ENCODE measurements at regions not wholly inside any gene's neighbourhood (a gene's known extent, or its start where the extent isn't known, plus 50 kb on each side); places are given as distances from the start of the nearest gene placed in this dataset.

GRCh38 chr15:61613138-61613537 lies 384.0 kb upstream of the RORA start:
- Histone ChIP-seq H3K4me2 (ENCODE audit: low read length) (no peak overlapping the region), H3K9me3 (ENCODE audit: low read length) (no peaks in the 10 kb centered on the region), H3K79me2 (replicated peaks; ENCODE audit: insufficient read depth, low read length) (no peaks in the 10 kb centered on the region), H3F3A (ENCODE audit: insufficient read depth, low read length, poor library complexity, severe bottlenecking) (no peaks in the 10 kb centered on the region), H3K27ac (ENCODE audit: low read length) (no peak overlapping the region), H3K27me3 (ENCODE audit: insufficient read depth, low read depth, low read length) (no peaks in the 10 kb centered on the region), H3K36me3 (ENCODE audit: insufficient read depth, low read length) (no peaks in the 10 kb centered on the region), H2AFZ (ENCODE audit: low read depth, low read length) (no peak overlapping the region), H3K9ac (ENCODE audit: low read length) (no peak overlapping the region), H3K4me3 (ENCODE audit: low read length) (no peak overlapping the region), H4K20me1 (ENCODE audit: insufficient read depth) (no peaks in the 10 kb centered on the region), H3K9me2 (ENCODE audit: insufficient read depth, low read length) (no peaks in the 10 kb centered on the region)
- TF ChIP-seq SMC3 (conservative IDR thresholded peaks at IDR 0.05; ENCODE audit: poor library complexity) (no peak), POLR2AphosphoS5 (IDR thresholded peaks at IDR 0.05) (no peak), TAF1 (IDR thresholded peaks at IDR 0.05; ENCODE audit: low read depth) (no peak), EZH2 (IDR thresholded peaks at IDR 0.05; ENCODE audit: borderline replicate concordance, insufficient read depth, low read length, poor library complexity, severe bottlenecking) (no peak), EP300 (conservative IDR thresholded peaks at IDR 0.05; ENCODE audit: poor library complexity, severe bottlenecking) (no peak), CTCF (IDR thresholded peaks at IDR 0.05; ENCODE audit: poor library complexity, severe bottlenecking) (no peak), RAD21 (conservative IDR thresholded peaks at IDR 0.05) (no peak), MXI1 (conservative IDR thresholded peaks at IDR 0.05; ENCODE audit: poor library complexity, severe bottlenecking) (no peak), REST (IDR thresholded peaks at IDR 0.05; ENCODE audit: borderline replicate concordance) (no peak)

GRCh38 chr15:61612111-61612510 lies 383.0 kb upstream of the RORA start:
- H3K4me2 ChIP-seq (ENCODE audit: low read length) = no peak overlapping the region
- H3K27me3 ChIP-seq (ENCODE audit: insufficient read depth, low read depth, low read length) = no peaks in the 10 kb centered on the region
- no peaks in the 10 kb centered on the region for H3K9me3 ChIP-seq (ENCODE audit: low read length)
- no peak overlapping the region for H3K27ac ChIP-seq (ENCODE audit: low read length)
- H3K9me2 ChIP-seq (ENCODE audit: insufficient read depth, low read length) = no peaks in the 10 kb centered on the region
- no peak overlapping the region for H2AFZ ChIP-seq (ENCODE audit: low read depth, low read length)
- H4K20me1 ChIP-seq (ENCODE audit: insufficient read depth) = no peaks in the 10 kb centered on the region
- H3K36me3 ChIP-seq (ENCODE audit: insufficient read depth, low read length) = no peaks in the 10 kb centered on the region
- no peak for TF ChIP-seq MXI1 (conservative IDR thresholded peaks at IDR 0.05; ENCODE audit: poor library complexity, severe bottlenecking)
- no peak for TF ChIP-seq CTCF (IDR thresholded peaks at IDR 0.05; ENCODE audit: poor library complexity, severe bottlenecking)
- TF ChIP-seq EP300 (conservative IDR thresholded peaks at IDR 0.05; ENCODE audit: poor library complexity, severe bottlenecking) = no peak
- TF ChIP-seq SMC3 (conservative IDR thresholded peaks at IDR 0.05; ENCODE audit: poor library complexity) = no peak
- TF ChIP-seq EZH2 (IDR thresholded peaks at IDR 0.05; ENCODE audit: borderline replicate concordance, insufficient read depth, low read length, poor library complexity, severe bottlenecking) = no peak
- no peak for TF ChIP-seq TAF1 (IDR thresholded peaks at IDR 0.05; ENCODE audit: low read depth)
- no peak for TF ChIP-seq RAD21 (conservative IDR thresholded peaks at IDR 0.05)
- no peak for TF ChIP-seq REST (IDR thresholded peaks at IDR 0.05; ENCODE audit: borderline replicate concordance)
- TF ChIP-seq POLR2AphosphoS5 (IDR thresholded peaks at IDR 0.05) = no peak
- H3K9ac ChIP-seq (ENCODE audit: low read length) = no peak overlapping the region
- H3K4me3 ChIP-seq (ENCODE audit: low read length) = no peak overlapping the region
- no peaks in the 10 kb centered on the region for H3K79me2 ChIP-seq (replicated peaks; ENCODE audit: insufficient read depth, low read length)
- no peaks in the 10 kb centered on the region for H3F3A ChIP-seq (ENCODE audit: insufficient read depth, low read length, poor library complexity, severe bottlenecking)

All from neural cell (in vitro differentiated cells).